Neural cell (in vitro differentiated cells): ENCODE measurements at regions not wholly inside any gene's neighbourhood (a gene's known extent, or its start where the extent isn't known, plus 50 kb on each side); places are given as distances from the start of the nearest gene placed in this dataset.

ENCODE experiments used
- EZH2 ChIP-seq: fragments of 200-600, 300-800 bp; shearing (Covaris generic), sonication (generic); IDR thresholded peaks from 2 replicates; pipeline ENCODE4 v1.6.1; 2014; ENCODE audit warnings: antibody characterized with exemption, low read length, borderline replicate concordance, mild to moderate bottlenecking; ENCODE audit not compliant: insufficient read depth, poor library complexity, severe bottlenecking
- TAF1 ChIP-seq: IDR thresholded peaks from 2 replicates; pipeline ENCODE4 v1.6.1; 2012; ENCODE audit warnings: low read depth
- TF ChIP-seq, protein P1 (sequence below): fragments of 450-650 bp; IDR thresholded peaks from 2 replicates; pipeline ENCODE4 v1.5.1; 2014; ENCODE audit warnings: antibody characterized with exemption, mild to moderate bottlenecking, moderate library complexity; ENCODE audit not compliant: poor library complexity, severe bottlenecking

GRCh38 chr10:123294886-123295285 lies 140.7 kb downstream of the BUB3 start:
- TF ChIP-seq EZH2 (no peak), TAF1 (no peak)
- TF ChIP-seq, protein P1, sequence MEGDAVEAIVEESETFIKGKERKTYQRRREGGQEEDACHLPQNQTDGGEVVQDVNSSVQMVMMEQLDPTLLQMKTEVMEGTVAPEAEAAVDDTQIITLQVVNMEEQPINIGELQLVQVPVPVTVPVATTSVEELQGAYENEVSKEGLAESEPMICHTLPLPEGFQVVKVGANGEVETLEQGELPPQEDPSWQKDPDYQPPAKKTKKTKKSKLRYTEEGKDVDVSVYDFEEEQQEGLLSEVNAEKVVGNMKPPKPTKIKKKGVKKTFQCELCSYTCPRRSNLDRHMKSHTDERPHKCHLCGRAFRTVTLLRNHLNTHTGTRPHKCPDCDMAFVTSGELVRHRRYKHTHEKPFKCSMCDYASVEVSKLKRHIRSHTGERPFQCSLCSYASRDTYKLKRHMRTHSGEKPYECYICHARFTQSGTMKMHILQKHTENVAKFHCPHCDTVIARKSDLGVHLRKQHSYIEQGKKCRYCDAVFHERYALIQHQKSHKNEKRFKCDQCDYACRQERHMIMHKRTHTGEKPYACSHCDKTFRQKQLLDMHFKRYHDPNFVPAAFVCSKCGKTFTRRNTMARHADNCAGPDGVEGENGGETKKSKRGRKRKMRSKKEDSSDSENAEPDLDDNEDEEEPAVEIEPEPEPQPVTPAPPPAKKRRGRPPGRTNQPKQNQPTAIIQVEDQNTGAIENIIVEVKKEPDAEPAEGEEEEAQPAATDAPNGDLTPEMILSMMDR, result no peak
